WTC11 (cell line): ENCODE measurements at regions not wholly inside any gene's neighbourhood (a gene's known extent, or its start where the extent isn't known, plus 50 kb on each side); places are given as distances from the start of the nearest gene placed in this dataset.

Experiments
- ATF1 ChIP-seq: sonication (generic); formaldehyde crosslinking; IDR thresholded peaks from 2 replicates; pipeline ENCODE4 v1.8.1; 2023; ENCODE audit warnings: mild to moderate bottlenecking, moderate library complexity, missing genetic modification reagents
- ATF3 ChIP-seq: sonication (generic); formaldehyde crosslinking; conservative IDR thresholded peaks from 2 replicates; pipeline ENCODE4 v1.8.1; 2022; ENCODE audit warnings: mild to moderate bottlenecking, missing genetic modification reagents
- CTCF ChIP-seq: fragments of 200-600 bp; IDR thresholded peaks from 2 replicates; pipeline ENCODE4 v1.8.0; 2022; ENCODE audit warnings: antibody characterized with exemption
- ESRRA ChIP-seq: sonication (generic); formaldehyde crosslinking; IDR thresholded peaks from 2 replicates; pipeline ENCODE4 v1.8.1; 2022; ENCODE audit warnings: mild to moderate bottlenecking, missing genetic modification reagents, borderline replicate concordance
- FOXP1 ChIP-seq: sonication (generic); formaldehyde crosslinking; IDR thresholded peaks from 2 replicates; pipeline ENCODE4 v1.8.0; 2022; ENCODE audit warnings: missing genetic modification reagents, mild to moderate bottlenecking, moderate library complexity, borderline replicate concordance
- MAX ChIP-seq: sonication (generic); formaldehyde crosslinking; IDR thresholded peaks from 2 replicates; pipeline ENCODE4 v1.8.0; 2022; ENCODE audit warnings: mild to moderate bottlenecking, missing genetic modification reagents
- NFYB ChIP-seq: sonication (generic); formaldehyde crosslinking; conservative IDR thresholded peaks from 2 replicates; pipeline ENCODE4 v1.8.0; 2022; ENCODE audit warnings: low read depth, missing genetic modification reagents
- PRRX2 ChIP-seq: fragments of 250-450 bp; sonication (Bioruptor Pico); IDR thresholded peaks from 2 replicates; pipeline ENCODE4 v1.8.0; 2021; ENCODE audit warnings: mild to moderate bottlenecking
- SP1 ChIP-seq: sonication (generic); formaldehyde crosslinking; conservative IDR thresholded peaks from 2 replicates; pipeline ENCODE4 v1.8.1; 2022; ENCODE audit warnings: missing genetic modification reagents
- TEAD4 ChIP-seq: sonication (generic); formaldehyde crosslinking; IDR thresholded peaks from 2 replicates; pipeline ENCODE4 v1.8.0; 2022; ENCODE audit warnings: mild to moderate bottlenecking, missing genetic modification reagents
- USF1 ChIP-seq: sonication (generic); formaldehyde crosslinking; IDR thresholded peaks from 2 replicates; pipeline ENCODE4 v1.8.0; 2022; ENCODE audit warnings: mild to moderate bottlenecking, missing genetic modification reagents
- ZNF121 ChIP-seq: sonication (generic); formaldehyde crosslinking; IDR thresholded peaks from 2 replicates; pipeline ENCODE4 v1.8.0; 2023; ENCODE audit warnings: missing genetic modification reagents
- ZNF263 ChIP-seq: sonication (generic); formaldehyde crosslinking; IDR thresholded peaks from 2 replicates; pipeline ENCODE4 v1.8.1; 2022; ENCODE audit warnings: low read depth, mild to moderate bottlenecking, moderate library complexity, missing genetic modification reagents

GRCh38 chr13:21925720-21926119 is 254.8 kb downstream of the FGF9 start:
- TF ChIP-seq USF1 (CRISPR knock-in tag), result no peak
- TF ChIP-seq CTCF, result no peak
- no peak for TF ChIP-seq NFYB (CRISPR knock-in tag)
- no peak for TF ChIP-seq ESRRA (CRISPR knock-in tag)
- no peak for TF ChIP-seq PRRX2
- TF ChIP-seq FOXP1 (CRISPR knock-in tag), result no peak
- TF ChIP-seq SP1 (CRISPR knock-in tag), result no peak
- TF ChIP-seq ZNF263 (CRISPR knock-in tag), result no peak
- no peak for TF ChIP-seq ATF1
- 0 out of 2 replicates have a peak, but pooled peaks have one; percentile 54 for TF ChIP-seq TEAD4 (CRISPR knock-in tag)
- TF ChIP-seq ZNF121 (CRISPR knock-in tag), result no peak
- TF ChIP-seq MAX, result no peak; the same call in 1 of the 2 replicates
- no peak for TF ChIP-seq ATF3 (CRISPR knock-in tag)
